GM18858 (cell line): ENCODE measurements at regions not wholly inside any gene's neighbourhood (a gene's known extent, or its start where the extent isn't known, plus 50 kb on each side); places are given as distances from the start of the nearest gene placed in this dataset.
"Not testable (repeated sequence)": the region's sequence is repeated elsewhere in the genome, so short reads cannot be mapped to it uniquely, and the experiment has no call there.

ENCODE experiments used
- ATAC-seq: cut with Tn5 transposase; IDR thresholded peaks from one replicate; pipeline ENCODE4 v1.9.1; 2021; ENCODE audit not compliant: unreplicated experiment

DNA sequence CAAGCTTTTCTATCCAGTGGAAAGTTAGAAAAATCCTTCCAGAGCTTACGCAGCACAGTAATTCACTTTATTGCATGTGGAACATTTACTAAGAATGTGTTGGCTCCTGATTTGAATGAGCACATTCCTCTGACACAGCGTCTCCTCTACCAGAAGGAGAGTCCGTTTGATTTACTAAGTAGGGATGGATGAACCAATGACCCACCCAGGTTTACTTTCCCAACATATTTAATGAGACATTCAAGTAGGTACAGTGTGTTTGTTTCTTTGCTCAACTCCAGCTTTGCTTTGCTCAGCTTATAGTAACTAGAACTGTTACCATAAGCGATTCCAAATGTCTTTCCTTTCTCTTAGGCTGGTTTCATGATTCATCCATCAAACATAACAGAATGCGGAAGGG lies 161.7 kb downstream of the SMARCA1 start:
- ATAC-seq, result no peak

DNA sequence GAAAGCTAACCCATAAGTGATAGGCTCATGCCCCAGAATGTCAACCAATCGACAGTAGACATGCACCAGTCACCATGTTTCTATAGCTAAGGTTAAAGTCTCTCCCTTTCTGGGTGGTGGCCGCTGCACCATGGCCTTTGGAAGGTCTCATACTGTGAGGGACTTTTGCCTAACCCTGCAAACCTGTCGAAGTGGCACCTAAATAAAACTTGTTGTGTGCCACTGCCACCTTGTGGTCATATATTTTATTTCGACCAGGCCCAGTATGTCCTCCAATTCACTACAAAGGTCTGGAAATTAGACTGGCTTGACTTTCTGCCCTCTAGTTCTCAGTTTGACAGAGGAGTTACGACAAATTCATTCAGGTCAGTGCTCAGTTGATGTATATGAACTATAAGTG lies 163.1 kb downstream of the SMARCA1 start:
- peak; percentile 86 for ATAC-seq

DNA sequence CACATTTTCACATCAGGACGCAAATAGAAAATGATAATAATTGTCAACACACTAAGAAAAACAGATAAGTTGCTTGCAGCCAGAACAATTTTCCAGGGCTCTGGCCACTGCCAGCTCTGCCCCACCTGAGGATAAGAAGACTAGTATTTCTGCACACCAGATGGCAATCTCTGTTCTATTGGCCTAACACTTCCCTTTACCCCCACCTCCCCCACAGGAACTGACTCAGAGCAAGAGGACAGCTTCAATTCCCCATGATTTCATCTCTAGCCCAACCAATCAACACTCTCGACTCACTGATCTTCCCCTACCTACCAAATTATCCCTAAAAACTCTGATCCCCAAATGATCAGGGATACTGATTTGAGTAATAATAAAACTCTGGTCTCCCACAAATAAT lies 164.0 kb downstream of the SMARCA1 start:
- no peak for ATAC-seq

GRCh38 chrX:129357428-129357827 lies 165.9 kb downstream of the SMARCA1 start:
- ATAC-seq, result not testable (repeated sequence)

GRCh38 chrX:129347291-129347690 lies 176.0 kb downstream of the SMARCA1 start:
- no peak for ATAC-seq

DNA sequence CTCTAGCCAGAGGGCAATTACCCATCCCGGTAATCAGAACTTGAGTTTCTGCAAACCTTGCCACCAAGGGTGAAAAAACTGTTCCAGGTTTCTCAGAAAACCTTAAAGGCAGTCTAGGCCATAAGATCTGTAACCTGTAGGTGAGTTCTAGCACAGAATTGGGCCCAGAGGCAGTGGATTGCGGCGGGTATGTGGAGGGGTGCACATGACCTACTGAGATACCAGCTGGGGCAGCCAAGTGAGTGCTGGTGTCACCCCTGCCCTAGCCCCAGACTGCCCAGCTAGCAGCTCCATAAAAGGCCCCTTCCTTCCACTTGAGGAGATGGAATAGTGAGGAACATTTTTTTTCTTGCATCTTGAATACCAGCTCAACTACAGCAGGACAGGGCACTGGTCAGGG lies 176.7 kb downstream of the SMARCA1 start:
- no peak for ATAC-seq

- ATAC-seq, result not testable (repeated sequence)
Measured at GRCh38 chrX:129337264-129337663, 186.0 kb downstream of the SMARCA1 start.

DNA sequence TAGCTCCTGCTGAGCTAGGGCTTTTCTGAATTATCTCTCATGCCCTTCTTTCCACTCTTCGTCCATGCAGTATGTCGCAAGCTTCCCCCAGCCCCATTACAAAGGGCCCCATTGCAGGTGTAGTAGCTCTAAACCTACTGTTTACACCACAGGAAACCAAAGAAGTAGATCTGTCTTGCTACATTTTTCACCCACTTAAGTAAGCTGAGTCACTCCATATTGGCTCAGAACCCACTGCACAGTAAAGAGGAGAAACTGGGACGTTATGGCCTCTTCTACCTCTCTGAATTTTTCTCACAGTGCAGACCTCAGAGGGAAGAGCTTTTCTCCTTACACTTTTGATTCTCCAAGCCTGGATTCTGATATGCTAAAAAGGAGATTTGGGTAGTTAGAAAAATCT lies 200.2 kb downstream of the SMARCA1 start:
- no peak for ATAC-seq

DNA sequence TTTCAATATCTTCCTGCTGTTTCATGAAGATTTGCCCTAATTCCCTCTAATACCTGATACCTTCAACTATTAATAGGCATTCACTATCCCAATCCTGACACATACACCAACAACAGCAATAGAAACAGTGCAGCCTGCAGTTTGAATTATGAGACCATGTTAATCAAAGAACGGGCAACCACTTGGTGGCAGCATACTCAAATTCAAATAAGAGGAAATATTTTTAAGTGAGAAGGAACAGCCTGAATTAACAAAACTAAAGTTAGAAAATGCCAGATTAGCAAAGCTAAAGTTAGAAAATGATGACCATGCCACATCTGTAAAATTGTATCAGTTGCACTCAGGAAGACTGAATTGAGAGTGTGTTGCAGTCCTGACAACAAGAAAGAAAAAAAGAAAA lies 204.9 kb downstream of the SMARCA1 start:
- ATAC-seq, result no peak

DNA sequence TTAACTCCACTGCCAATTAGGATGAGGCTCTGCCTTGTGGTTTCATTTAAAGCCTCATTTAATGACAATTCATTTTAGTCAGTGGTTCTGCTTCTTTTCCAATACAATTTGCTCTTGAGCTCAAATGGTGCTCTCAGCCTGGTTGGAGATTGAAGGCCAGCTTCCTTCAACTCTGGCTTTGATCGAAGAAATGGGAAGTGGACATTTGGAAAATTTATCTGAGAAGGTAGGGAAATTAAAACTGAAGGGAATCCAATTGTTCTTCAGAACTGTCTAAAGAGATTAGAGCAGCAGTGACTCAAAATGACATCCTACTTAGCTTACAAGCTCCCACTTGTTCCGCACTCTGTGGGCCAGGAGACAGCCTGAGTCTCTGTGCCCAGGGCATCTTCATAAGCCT lies 206.8 kb downstream of the SMARCA1 start:
- no peak for ATAC-seq

DNA sequence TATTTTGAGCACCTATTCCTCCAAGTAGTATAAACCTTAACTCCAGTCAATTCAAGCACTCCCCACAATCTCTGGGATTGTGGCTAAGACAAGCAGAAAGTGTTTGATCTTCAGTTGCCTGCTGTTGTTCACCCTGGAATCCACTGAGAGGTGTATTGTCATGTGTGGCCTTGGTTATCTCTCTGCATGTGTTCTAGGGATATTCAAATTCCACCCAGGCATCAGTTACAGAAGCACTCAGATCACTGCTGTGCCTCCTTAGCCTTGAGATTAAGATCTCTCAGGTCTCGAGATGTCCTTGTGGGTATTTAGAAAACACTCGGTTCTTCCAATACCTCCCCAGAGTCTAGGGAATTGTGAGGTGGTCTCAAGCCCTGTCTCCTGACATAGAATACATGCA lies 213.3 kb downstream of the SMARCA1 start:
- ATAC-seq, result no peak

- ATAC-seq, result no peak
Measured at GRCh38 chrX:129262912-129263311, 260.4 kb downstream of the SMARCA1 start.

GRCh38 chrX:129255516-129255915 lies 267.8 kb downstream of the SMARCA1 start:
- not testable (repeated sequence) for ATAC-seq

DNA sequence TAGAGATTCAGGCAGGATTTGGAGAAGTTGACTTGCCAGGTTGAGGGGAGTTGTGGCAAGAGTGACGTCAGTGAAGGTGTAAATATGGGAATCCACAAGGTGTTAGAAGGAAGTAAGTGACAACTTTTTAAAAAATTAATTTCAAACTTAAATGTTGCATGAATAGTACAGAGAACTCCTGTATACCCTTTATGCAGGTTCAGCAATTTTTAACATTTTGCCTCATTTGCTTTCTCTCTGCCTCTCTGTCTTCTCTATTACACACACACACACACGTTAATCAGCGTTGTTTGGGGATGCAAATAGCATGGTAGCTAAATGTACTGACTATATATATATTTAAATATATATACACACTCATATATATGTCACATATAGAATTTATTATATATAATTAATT lies 273.7 kb downstream of the SMARCA1 start:
- ATAC-seq, result no peak

DNA sequence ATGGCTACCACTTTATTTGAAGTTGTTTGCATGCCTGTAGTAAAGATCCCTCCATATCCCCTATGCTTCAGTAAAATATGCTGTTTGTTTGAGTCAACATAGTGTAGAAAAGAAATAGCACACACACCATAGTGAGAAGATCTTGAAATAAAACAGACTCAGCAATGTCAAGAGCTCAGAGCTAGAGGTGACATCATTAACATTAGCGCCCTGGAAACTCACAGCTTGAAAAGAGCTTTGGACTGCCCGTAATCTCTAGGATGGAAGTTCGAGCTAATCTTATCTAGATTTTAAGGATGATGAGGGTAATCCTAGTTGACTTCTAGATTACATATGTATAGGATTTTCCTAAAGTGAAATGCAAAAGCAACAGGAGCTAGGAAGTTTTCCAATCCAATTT lies 275.6 kb downstream of the SMARCA1 start:
- no peak for ATAC-seq

- no peak for ATAC-seq
Measured at GRCh38 chrX:129239371-129239770, 283.9 kb downstream of the SMARCA1 start.

DNA sequence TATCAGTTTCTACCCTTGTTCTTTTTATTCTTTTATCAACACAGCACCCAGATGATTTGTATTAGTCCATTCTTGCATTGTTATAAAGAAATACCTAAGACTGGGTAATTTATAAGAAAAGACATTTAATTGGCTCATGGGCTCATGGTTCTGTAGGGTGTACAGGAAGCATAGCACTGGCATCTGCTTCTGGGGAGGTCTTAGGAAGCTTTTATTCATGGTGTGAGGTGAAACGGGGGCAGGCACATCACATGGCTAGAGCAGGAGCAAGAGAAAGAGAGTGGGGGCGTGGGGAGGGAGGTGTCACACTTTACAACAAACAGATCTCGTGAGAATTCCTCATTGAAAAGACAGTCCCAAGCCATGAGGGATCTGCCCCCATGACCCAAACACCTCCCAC lies 285.3 kb downstream of the SMARCA1 start:
- no peak for ATAC-seq

- no peak for ATAC-seq
Measured at GRCh38 chrX:129235903-129236302, 287.4 kb downstream of the SMARCA1 start.

GRCh38 chrX:129233786-129234185 lies 289.5 kb downstream of the SMARCA1 start:
- ATAC-seq, result no peak

- ATAC-seq, result no peak
Measured at GRCh38 chrX:129230850-129231512, 292.3 kb downstream of the SMARCA1 start.

DNA sequence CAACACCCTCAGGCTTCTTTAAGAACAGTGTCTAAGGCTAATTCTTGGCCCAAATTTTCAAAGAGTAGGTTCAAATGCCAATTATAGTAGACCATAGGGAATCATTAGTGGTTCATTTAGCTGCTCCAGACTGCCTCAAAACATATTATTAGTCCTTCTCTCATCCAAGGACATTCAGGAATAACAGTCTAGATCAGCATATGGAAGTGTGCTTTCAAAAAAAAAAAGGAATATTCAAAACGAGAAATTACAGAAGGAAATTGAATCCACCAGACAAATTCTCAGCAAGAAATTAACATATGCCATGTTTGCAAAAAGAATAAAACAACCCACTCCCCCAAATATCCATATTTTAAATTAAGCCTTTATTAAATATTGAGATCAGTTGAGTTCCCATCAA lies 293.1 kb downstream of the SMARCA1 start:
- no peak for ATAC-seq

DNA sequence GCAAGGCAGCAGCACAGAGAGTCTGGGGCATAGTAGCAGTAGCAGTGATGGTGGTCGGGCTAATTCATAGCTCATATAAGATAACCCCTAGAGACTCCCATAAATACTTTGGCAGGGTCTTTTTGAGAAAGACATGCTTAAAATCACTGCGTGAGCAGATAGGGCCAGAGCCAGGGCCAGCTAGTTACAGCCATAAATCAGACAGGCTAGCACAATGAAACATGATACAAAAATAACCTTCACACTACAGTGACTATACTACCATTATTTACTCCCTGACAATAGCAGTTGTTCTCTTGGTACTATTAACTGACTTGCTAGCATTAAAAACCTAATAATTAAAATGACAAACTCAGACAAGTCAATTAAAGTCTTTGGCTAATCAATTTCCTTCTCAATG lies 295.9 kb downstream of the SMARCA1 start:
- no peak for ATAC-seq

DNA sequence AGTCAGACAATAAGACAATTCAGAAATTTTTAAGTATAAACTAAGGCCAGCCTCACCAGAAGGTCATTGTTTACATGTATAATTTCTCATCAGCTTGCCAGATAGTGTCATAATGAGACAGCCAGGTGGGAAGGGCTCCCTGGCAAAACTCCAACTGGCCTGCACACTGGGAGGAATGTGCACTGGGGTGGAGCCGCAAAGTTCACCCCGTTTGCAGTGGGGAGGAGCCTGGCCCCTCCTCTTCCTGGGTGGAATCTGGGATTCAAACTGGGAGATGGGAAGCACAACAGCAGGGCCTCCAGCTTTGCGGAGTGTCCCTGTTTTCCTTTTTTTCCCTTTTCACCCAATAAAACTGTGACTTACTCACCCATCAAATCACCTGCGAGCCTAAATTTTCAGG lies 329.9 kb downstream of the SMARCA1 start:
- ATAC-seq, result no peak
